Mammary epithelial cell (primary cell): ENCODE measurements at regions not wholly inside any gene's neighbourhood (a gene's known extent, or its start where the extent isn't known, plus 50 kb on each side); places are given as distances from the start of the nearest gene placed in this dataset.

Experiments used
- CTCF ChIP-seq, 2 donors: IDR thresholded peaks in 1 of 2; conservative IDR thresholded peaks in 1 of 2; 2 replicates each; pipeline ENCODE4 v1.5.1; 2011 to 2012; ENCODE audit warnings: inconsistent platforms in 2 of 2, low read length in 2 of 2, mild to moderate bottlenecking in 2 of 2, control low read depth in 1 of 2, low read depth in 1 of 2; ENCODE audit not compliant: insufficient read depth in 1 of 2; ENCODE audit errors: extremely low read depth in 1 of 2
- EZH2 ChIP-seq: IDR thresholded peaks from 2 replicates; pipeline ENCODE4 v1.6.1; 2012; ENCODE audit warnings: low read length, inconsistent platforms, borderline replicate concordance

- TF ChIP-seq CTCF (conservative IDR thresholded peaks at IDR 0.05 in 1 of 2, IDR thresholded peaks at IDR 0.05 in 1 of 2; ENCODE audit: extremely low read depth in 1 of 2, insufficient read depth in 1 of 2, low read depth in 1 of 2, low read length in 2 of 2) = no peak
- no peak for TF ChIP-seq EZH2
These were observed 972.0 kb upstream of the RBFOX1 start for GRCh38 chr16:6360641-6361040.
